Heart left ventricle (tissue), 16 donors: ENCODE measurements at regions not wholly inside any gene's neighbourhood (a gene's known extent, or its start where the extent isn't known, plus 50 kb on each side); places are given as distances from the start of the nearest gene placed in this dataset.

Experiments
- ATAC-seq, 4 donors: fragments of 200-7000 bp; cut with Tn5 transposase; one replicate each; pipeline ENCODE4 v1.9.1; 2020 to 2022; ENCODE audit warnings: moderate library complexity in 4 of 4, mild to moderate bottlenecking in 3 of 4, moderate number of reproducible peaks in 1 of 4
- DNase-seq, 5 donors: peaks; one replicate each; pipeline ENCODE4 v3.0.0-alpha.2; 2020
- H3K27ac ChIP-seq, 12 donors: fragments of 200-600 bp; sonication (generic) in 4 of 12; one replicate each; pipeline versions ENCODE4 v1.5.0 to v1.8.0; 2016 to 2022; ENCODE audit warnings: mild to moderate bottlenecking in 2 of 12
- H3K27me3 ChIP-seq, 9 donors: fragments of 200-600 bp; sonication (generic) in 2 of 9; one replicate each; pipeline versions ENCODE4 v1.5.1 to v1.8.0; 2016 to 2022; ENCODE audit warnings: mild to moderate bottlenecking in 3 of 9
- H3K36me3 ChIP-seq, 9 donors: fragments of 200-600 bp; sonication (generic) in 2 of 9; one replicate each; pipeline versions ENCODE4 v1.5.0 to v1.8.0; 2018 to 2022; ENCODE audit warnings: mild to moderate bottlenecking in 2 of 9
- H3K4me1 ChIP-seq, 12 donors: fragments of 200-600 bp; sonication (generic) in 4 of 12; one replicate each; pipeline versions ENCODE4 v1.5.0 to v1.8.0; 2016 to 2022; ENCODE audit warnings: mild to moderate bottlenecking in 3 of 12
- H3K4me3 ChIP-seq, 12 donors: fragments of 200-600 bp; sonication (generic) in 4 of 12; one replicate each; pipeline versions ENCODE4 v1.5.0 to v1.8.0; 2017 to 2022; ENCODE audit warnings: mild to moderate bottlenecking in 9 of 12, moderate library complexity in 4 of 12
- H3K9me3 ChIP-seq, 12 donors: fragments of 200-600 bp; sonication (generic) in 4 of 12; one replicate each; pipeline versions ENCODE4 v1.5.0 to v1.8.0; 2016 to 2022; ENCODE audit warnings: mild to moderate bottlenecking in 1 of 12
- CTCF ChIP-seq, 12 donors: fragments of 200-600 bp; sonication (generic) in 4 of 12; IDR thresholded peaks; one replicate each; pipeline versions ENCODE4 v1.5.0 to v1.8.0; 2018 to 2022; ENCODE audit warnings: antibody characterized with exemption in 12 of 12, mild to moderate bottlenecking in 5 of 12
- POLR2A ChIP-seq, 2 donors: fragments of 450-650 bp; IDR thresholded peaks; one replicate each; pipeline ENCODE4 v1.6.1; 2017; ENCODE audit warnings: antibody characterized with exemption in 2 of 2, mild to moderate bottlenecking in 2 of 2, moderate library complexity in 2 of 2
- WGBS, 4 donors: extraction: QIAGEN DNeasy Blood & Tissue Kit in 2 of 4; methylation state at CpG; one replicate each; pipeline versions ENCODE4 v1.1.5 to v1.1.7; 2013 to 2018; 5-methylcytosine and 5-hydroxymethylcytosine counted together
- intact Hi-C, 10 donors: fragments of 100-400 bp; cut with DNase I; formaldehyde crosslinking; loops; one replicate each; pipeline versions ENCODE4 v1.11.1 to v1.14.2; 2022
- donor health status: ischemic (EF 13 %, LVEDD 7.1; RV severe dilation, severe dysfunction).
- donor health status: healthy with polysubstance abuse.
- donor health status: DM: no; HTN: yes; CAD: no.
- donor health status: DM: no; HTN: no; CAD: no.
- donor health status: ischemic (EF 25% LVEDD 6.9; RV normal size, moderate dysfunction).
- donor health status: ischemic (EF 25% LVEDD 5.7; RV mildly dilated, moderate dysfunction).
- donor health status: healthy.
- donor health status: DM: yes; HTN: yes; CAD: no.
- donor health status: ischemic (EF 35%, LVEDD 5.7; RV mildly dilated, moderate dysfunction).
- donor health status: nonischemic (EF 11% LVEDD 7.7; RV severe dilation, severe dysfunction).
- donor health status: DM: yes; HTN: yes; CAD: no.
- donor health status: PGD.
- donor health status: ischemic (EF 29% LVEDD 5.4; RV normal size, mild dysfunction).
- donor health status: nonischemic (EF 23%, LVEDD 6.1; RV moderate dilation, normal function).

GRCh38 chr18:64528646-64529045 lies 379.8 kb upstream of the LINC00305 start:
- Histone ChIP-seq H3K9me3 (no peaks in the 10 kb centered on the region), H3K36me3 (no peaks in the 10 kb centered on the region), H3K27me3 (no peaks in the 10 kb centered on the region), H3K27ac (no peak overlapping the region), H3K4me3 (no peak overlapping the region), H3K4me1 (no peaks in the 10 kb centered on the region)
- no peak for TF ChIP-seq POLR2A (IDR thresholded peaks at IDR 0.05)
- TF ChIP-seq CTCF (IDR thresholded peaks at IDR 0.05): no peak
- DNase-seq (no peak), ATAC-seq (no peak)
- intact Hi-C loops: no loop called here
- 65 to 87% (median 72%) methylated on average over 3 of the region's 3 CpGs for WGBS, 4 donors

- no peak overlapping the region for H3K4me3 ChIP-seq
- H3K9me3 ChIP-seq: peaks cover 0 to 6% (median 0%) of the 10 kb centered on the region in 12 donors
- intact Hi-C loops: no loop called here
- H3K36me3 ChIP-seq: no peaks in the 10 kb centered on the region
- DNase-seq: no peak
- TF ChIP-seq CTCF (IDR thresholded peaks at IDR 0.05): no peak
- TF ChIP-seq POLR2A (IDR thresholded peaks at IDR 0.05): no peak
- H3K27ac ChIP-seq: no peak overlapping the region
- whole genome bisulfite sequencing, 4 donors: 56 to 67% (median 64%) methylated on average over 2 of the region's 2 CpGs
- ATAC-seq: no peak
- H3K4me1 ChIP-seq: no peaks in the 10 kb centered on the region
- no peaks in the 10 kb centered on the region for H3K27me3 ChIP-seq
Observed at GRCh38 chr18:64519201-64519600, 370.3 kb upstream of the LINC00305 start.

- ATAC-seq (no peak), DNase-seq (no peak)
- no peaks in the 10 kb centered on the region for H3K4me1 ChIP-seq
- TF ChIP-seq POLR2A (IDR thresholded peaks at IDR 0.05) (no peak), CTCF (IDR thresholded peaks at IDR 0.05) (no peak)
- 81 to 92% (median 86%) methylated on average over 2 of the region's 2 CpGs for WGBS, 4 donors
- H3K4me3 ChIP-seq: no peak overlapping the region
- H3K36me3 ChIP-seq: no peaks in the 10 kb centered on the region
- intact Hi-C loops: no loop called here
- H3K27ac ChIP-seq: no peak overlapping the region
- no peaks in the 10 kb centered on the region for H3K27me3 ChIP-seq
- H3K9me3 ChIP-seq: peaks cover 0 to 6% (median 0%) of the 10 kb centered on the region in 12 donors
Observed at GRCh38 chr18:64518191-64518590, 369.3 kb upstream of the LINC00305 start.

GRCh38 chr18:64513401-64513800 lies 364.5 kb upstream of the LINC00305 start:
- WGBS, 4 donors: 27 to 32% (median 31%) methylated on average over 3 of the region's 3 CpGs
- Histone ChIP-seq H3K4me3 (no peak overlapping the region), H3K4me1 (no peaks in the 10 kb centered on the region), H3K27ac (no peak overlapping the region), H3K9me3 (no peaks in the 10 kb centered on the region), H3K36me3 (no peaks in the 10 kb centered on the region), H3K27me3 (no peaks in the 10 kb centered on the region)
- intact Hi-C loops: no loop called here
- ATAC-seq: no peak
- no peak for DNase-seq
- no peak for TF ChIP-seq CTCF (IDR thresholded peaks at IDR 0.05)
- TF ChIP-seq POLR2A (IDR thresholded peaks at IDR 0.05): no peak
